Thyroid gland (tissue), 4 donors: ENCODE measurements at regions not wholly inside any gene's neighbourhood (a gene's known extent, or its start where the extent isn't known, plus 50 kb on each side); places are given as distances from the start of the nearest gene placed in this dataset.
"Not testable (repeated sequence)": the region's sequence is repeated elsewhere in the genome, so short reads cannot be mapped to it uniquely, and the experiment has no call there.

ENCODE experiments used
- CTCF ChIP-seq, 6 experiments: fragments of 200-600 bp in 3 of 6; fragments of 450-650 bp in 3 of 6; sonication (generic) in 3 of 6; IDR thresholded peaks; one replicate each; pipeline ENCODE4 v1.5.1; 2016 to 2019; ENCODE audit warnings: antibody characterized with exemption in 6 of 6, mild to moderate bottlenecking in 2 of 6, inconsistent platforms in 1 of 6, moderate library complexity in 1 of 6
- POLR2A ChIP-seq, 2 donors: fragments of 450-650 bp; IDR thresholded peaks; one replicate each; pipeline ENCODE4 v1.6.1; 2017; ENCODE audit warnings: antibody characterized with exemption in 2 of 2, mild to moderate bottlenecking in 2 of 2, moderate library complexity in 1 of 2

DNA sequence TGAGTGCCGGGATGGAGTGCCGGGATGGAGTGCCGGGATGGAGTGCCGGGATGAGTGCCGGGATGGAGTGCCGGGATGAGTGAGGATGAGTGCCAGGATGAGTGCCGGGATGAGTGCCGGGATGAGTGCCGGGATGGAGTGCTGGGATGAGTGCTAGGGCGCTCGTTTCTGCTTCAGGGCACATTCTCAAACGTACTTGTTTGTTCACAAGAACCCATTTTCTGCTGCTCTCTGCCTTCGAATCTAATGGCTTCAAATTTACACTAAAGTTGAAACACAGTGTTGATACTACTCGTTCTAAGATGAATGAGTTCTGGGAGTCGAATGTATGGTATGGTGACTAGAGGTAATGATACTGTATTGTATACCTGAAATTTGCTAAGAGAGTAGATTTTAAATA is 50.6 kb upstream of the HELT start:
- TF ChIP-seq CTCF, POLR2A (IDR thresholded peaks at IDR 0.05): not testable (repeated sequence)
